Astrocyte of the spinal cord (primary cell): ENCODE measurements at regions not wholly inside any gene's neighbourhood (a gene's known extent, or its start where the extent isn't known, plus 50 kb on each side); places are given as distances from the start of the nearest gene placed in this dataset.

ENCODE experiments used
- DNase-seq: peaks from one replicate; pipeline ENCODE4 v3.0.0; 2011; ENCODE audit warnings: low read depth, low spot score
- H3K4me3 ChIP-seq: 2 replicates; pipeline ENCODE4 v1.5.1; 2011; ENCODE audit warnings: low read depth, mild to moderate bottlenecking, low read length, moderate library complexity
- CTCF ChIP-seq: IDR thresholded peaks from 2 replicates; pipeline ENCODE4 v1.5.1; 2012; ENCODE audit warnings: low read depth, mild to moderate bottlenecking, low read length, inconsistent platforms
- in situ Hi-C: cut with HindIII; loops from 2 replicates; pipeline ENCODE4 v1.10.0; 2017; ENCODE audit warnings: low sequenced_read_pairs

- no peak for TF ChIP-seq CTCF
Measured at GRCh38 chr14:51401272-51401671, 161.2 kb downstream of the TMX1 start.

GRCh38 chr14:51401756-51402155 is 161.7 kb downstream of the TMX1 start:
- no peak overlapping the region for H3K4me3 ChIP-seq
- DNase-seq = no peak
- in situ Hi-C loops = no loop called here
- no peak for TF ChIP-seq CTCF

More at GRCh38 chr14:51401272-51401671, 161.2 kb downstream of the TMX1 start:
- H3K4me3 ChIP-seq = no peak overlapping the region
- peak; percentile 39 for DNase-seq
- in situ Hi-C loops = no loop called here

GRCh38 chr14:51410897-51411296 is 170.8 kb downstream of the TMX1 start:
- no peak overlapping the region for H3K4me3 ChIP-seq
- peak; percentile 66 for DNase-seq
- in situ Hi-C loops = no loop called here
- no peak for TF ChIP-seq CTCF

GRCh38 chr14:51419685-51420084 is 179.6 kb downstream of the TMX1 start:
- no peak for TF ChIP-seq CTCF
- in situ Hi-C loops = no loop called here
- no peak for DNase-seq
- no peak overlapping the region for H3K4me3 ChIP-seq

- in situ Hi-C loops = no loop called here
- no peak overlapping the region for H3K4me3 ChIP-seq
- no peak for TF ChIP-seq CTCF
- DNase-seq = no peak
Measured at GRCh38 chr14:51422704-51423103, 182.7 kb downstream of the TMX1 start.

GRCh38 chr14:51424041-51424440 is 184.0 kb downstream of the TMX1 start:
- TF ChIP-seq CTCF = no peak
- no peak overlapping the region for H3K4me3 ChIP-seq
- in situ Hi-C loops = no loop called here
- DNase-seq = no peak
